H1 (cell line): ENCODE measurements at regions not wholly inside any gene's neighbourhood (a gene's known extent, or its start where the extent isn't known, plus 50 kb on each side); places are given as distances from the start of the nearest gene placed in this dataset.

Experiments used
- ATF2 ChIP-seq: IDR thresholded peaks from 2 replicates; pipeline ENCODE4 v1.6.1; 2012; ENCODE audit warnings: low read length, inconsistent platforms
- CHD7 ChIP-seq: fragments of 300-600 bp; sonication (generic); IDR thresholded peaks from 2 replicates; pipeline ENCODE4 v1.7.1; 2012; ENCODE audit warnings: low read length, moderate library complexity, mild to moderate bottlenecking, inconsistent platforms; ENCODE audit not compliant: insufficient replicate concordance
- TAF7 ChIP-seq: optimal IDR thresholded peaks from 2 replicates; pipeline ENCODE3; 2011; ENCODE audit warnings: low read depth, mild to moderate bottlenecking, inconsistent platforms, low read length, moderate library complexity, borderline replicate concordance

GRCh38 chr3:101049532-101049931 lies 56.3 kb upstream of the ABI3BP start (continued):
- TF ChIP-seq CHD7 (no peak), ATF2 (no peak), TAF7 (no peak)
